ENCODE measurements at regions not wholly inside any gene's neighbourhood (a gene's known extent, or its start where the extent isn't known, plus 50 kb on each side); places are given as distances from the start of the nearest gene placed in this dataset.

GRCh38 chr14:54086767-54087166 is 130.1 kb upstream of the BMP4 start:
- DNase-seq (no peak), ATAC-seq (no peak)
- POLR2A ChIA-PET, result no interaction called here
- Histone ChIP-seq H3K27me3 (ENCODE audit: control insufficient read depth in 2 of 2, insufficient read depth in 2 of 2, low read length in 2 of 2) (no peaks in the 10 kb centered on the region), H3K4me3 (ENCODE audit: low read length) (no peak overlapping the region), H3K36me3 (ENCODE audit: control insufficient read depth in 2 of 3, insufficient read depth in 3 of 3, low read length in 3 of 3) (no peaks in the 10 kb centered on the region), H3K9me3 (ENCODE audit: control insufficient read depth in 2 of 3, low read length in 3 of 3) (no peaks in the 10 kb centered on the region), H3K4me1 (ENCODE audit: control insufficient read depth in 2 of 2, insufficient read depth in 2 of 2, low read length in 2 of 2) (no peaks in the 10 kb centered on the region), H3K27ac (ENCODE audit: low read depth, low read length) (no peak overlapping the region)
- intact Hi-C loops (cut with micrococcal nuclease), result no loop called here
- Mint-ChIP-seq H3K9me3 (peaks cover 0 to 9% (median 0%) of the 10 kb centered on the region in 11 donors), H3K4me1 (no peaks in the 10 kb centered on the region), H3K27me3 (peaks cover 0 to 13% (median 4%) of the 10 kb centered on the region in 5 donors), H3K4me3 (no peak overlapping the region), H3K27ac (no peak overlapping the region), H3K36me3 (no peaks in the 10 kb centered on the region)
- CTCF ChIA-PET, result no interaction called here

GRCh38 chr14:54087376-54087775 is 130.8 kb upstream of the BMP4 start:
- Mint-ChIP-seq H3K27me3 (peaks cover 0 to 13% (median 4%) of the 10 kb centered on the region in 5 donors), H3K9me3 (peaks cover 0 to 9% (median 0%) of the 10 kb centered on the region in 11 donors)

GRCh38 chr14:54088271-54088670 is 131.6 kb upstream of the BMP4 start:
- Mint-ChIP-seq H3K36me3 (no peaks in the 10 kb centered on the region), H3K27ac (no peak overlapping the region), H3K9me3 (peaks cover 0 to 17% (median 1%) of the 10 kb centered on the region in 11 donors), H3K27me3 (peaks cover 0 to 13% (median 8%) of the 10 kb centered on the region in 5 donors), H3K4me3 (no peak overlapping the region), H3K4me1 (no peaks in the 10 kb centered on the region)
- DNase-seq (no peak), ATAC-seq (no peak)
- Histone ChIP-seq H3K27ac (ENCODE audit: low read depth, low read length) (no peak overlapping the region), H3K9me3 (ENCODE audit: control insufficient read depth in 2 of 3, low read length in 3 of 3) (no peaks in the 10 kb centered on the region), H3K4me3 (ENCODE audit: low read length) (no peak overlapping the region), H3K27me3 (ENCODE audit: control insufficient read depth in 2 of 2, insufficient read depth in 2 of 2, low read length in 2 of 2) (no peaks in the 10 kb centered on the region), H3K36me3 (ENCODE audit: control insufficient read depth in 2 of 3, insufficient read depth in 3 of 3, low read length in 3 of 3) (no peaks in the 10 kb centered on the region), H3K4me1 (ENCODE audit: control insufficient read depth in 2 of 2, insufficient read depth in 2 of 2, low read length in 2 of 2) (no peaks in the 10 kb centered on the region)
- CTCF ChIA-PET, result interaction anchor here (0.7 kb wide), 1 partner anchor 22 kb away, joined by 4 read pairs; no protein-coding TSS in a partner anchor
- intact Hi-C loops (cut with micrococcal nuclease), result no loop called here
- POLR2A ChIA-PET, result no interaction called here

More at GRCh38 chr14:54087376-54087775, 130.8 kb upstream of the BMP4 start:
- no peak overlapping the region for H3K27ac Mint-ChIP-seq
- Histone ChIP-seq H3K27me3 (ENCODE audit: control insufficient read depth in 2 of 2, insufficient read depth in 2 of 2, low read length in 2 of 2) (no peaks in the 10 kb centered on the region), H3K4me1 (ENCODE audit: control insufficient read depth in 2 of 2, insufficient read depth in 2 of 2, low read length in 2 of 2) (no peaks in the 10 kb centered on the region), H3K27ac (ENCODE audit: low read depth, low read length) (no peak overlapping the region), H3K4me3 (ENCODE audit: low read length) (no peak overlapping the region), H3K9me3 (ENCODE audit: control insufficient read depth in 2 of 3, low read length in 3 of 3) (no peaks in the 10 kb centered on the region), H3K36me3 (ENCODE audit: control insufficient read depth in 2 of 3, insufficient read depth in 3 of 3, low read length in 3 of 3) (no peaks in the 10 kb centered on the region)
- no peaks in the 10 kb centered on the region for H3K36me3 Mint-ChIP-seq
- DNase-seq, result no peak
- no peak for ATAC-seq
- no peaks in the 10 kb centered on the region for H3K4me1 Mint-ChIP-seq
- ChIA-PET CTCF (no interaction called here), POLR2A (no interaction called here)
- H3K4me3 Mint-ChIP-seq, result no peak overlapping the region
- intact Hi-C loops (cut with micrococcal nuclease), result no loop called here

GRCh38 chr14:54090274-54090673 is 133.6 kb upstream of the BMP4 start:
- Histone ChIP-seq H3K27ac (ENCODE audit: low read depth, low read length) (no peak overlapping the region), H3K4me1 (ENCODE audit: control insufficient read depth in 2 of 2, insufficient read depth in 2 of 2, low read length in 2 of 2) (no peaks in the 10 kb centered on the region), H3K36me3 (ENCODE audit: control insufficient read depth in 2 of 3, insufficient read depth in 3 of 3, low read length in 3 of 3) (no peaks in the 10 kb centered on the region), H3K9me3 (ENCODE audit: control insufficient read depth in 2 of 3, low read length in 3 of 3) (no peaks in the 10 kb centered on the region), H3K27me3 (ENCODE audit: control insufficient read depth in 2 of 2, insufficient read depth in 2 of 2, low read length in 2 of 2) (no peaks in the 10 kb centered on the region), H3K4me3 (ENCODE audit: low read length) (no peak overlapping the region)
- DNase-seq (no peak), ATAC-seq (no peak)
- Mint-ChIP-seq H3K36me3 (peaks cover 0 to 4% (median 0%) of the 10 kb centered on the region in 5 donors), H3K4me3 (no peak overlapping the region), H3K9me3 (peaks cover 2 to 37% (median 12%) of the 10 kb centered on the region in 11 donors), H3K4me1 (no peaks in the 10 kb centered on the region), H3K27me3 (peaks cover 0 to 13% (median 8%) of the 10 kb centered on the region in 5 donors), H3K27ac (no peak overlapping the region)
- CTCF ChIA-PET, result no interaction called here
- intact Hi-C loops (cut with micrococcal nuclease), result no loop called here
- POLR2A ChIA-PET, result no interaction called here

- Histone ChIP-seq H3K9me3 (ENCODE audit: control insufficient read depth in 2 of 3, low read length in 3 of 3) (no peaks in the 10 kb centered on the region), H3K4me3 (ENCODE audit: low read length) (no peak overlapping the region), H3K36me3 (ENCODE audit: control insufficient read depth in 2 of 3, insufficient read depth in 3 of 3, low read length in 3 of 3) (no peaks in the 10 kb centered on the region), H3K27me3 (ENCODE audit: control insufficient read depth in 2 of 2, insufficient read depth in 2 of 2, low read length in 2 of 2) (no peaks in the 10 kb centered on the region), H3K4me1 (ENCODE audit: control insufficient read depth in 2 of 2, insufficient read depth in 2 of 2, low read length in 2 of 2) (no peaks in the 10 kb centered on the region), H3K27ac (ENCODE audit: low read depth, low read length) (no peak overlapping the region)
- Mint-ChIP-seq H3K27me3 (peaks cover 0 to 12% (median 5%) of the 10 kb centered on the region in 5 donors), H3K9me3 (peaks cover 0 to 39% (median 13%) of the 10 kb centered on the region in 11 donors), H3K36me3 (peaks cover 0 to 4% (median 0%) of the 10 kb centered on the region in 5 donors), H3K4me3 (no peak overlapping the region), H3K4me1 (no peaks in the 10 kb centered on the region), H3K27ac (no peak overlapping the region)
- DNase-seq (no peak), ATAC-seq (no peak)
- intact Hi-C loops (cut with micrococcal nuclease), result no loop called here
- ChIA-PET POLR2A (no interaction called here), CTCF (no interaction called here)
Observed at GRCh38 chr14:54094765-54095164, 138.1 kb upstream of the BMP4 start.

- Mint-ChIP-seq H3K4me1 (no peaks in the 10 kb centered on the region), H3K27ac (no peak overlapping the region), H3K4me3 (no peak overlapping the region), H3K36me3 (peaks cover 0 to under 1% (median 0%) of the 10 kb centered on the region in 5 donors), H3K9me3 (peaks cover 0 to 22% (median 13%) of the 10 kb centered on the region in 11 donors), H3K27me3 (peaks cover 0 to 4% (median 0%) of the 10 kb centered on the region in 5 donors)
- POLR2A ChIA-PET, result no interaction called here
- no peaks in the 10 kb centered on the region for H3K27me3 ChIP-seq (ENCODE audit: control insufficient read depth in 2 of 2, insufficient read depth in 2 of 2, low read length in 2 of 2)
- no peak for DNase-seq
- intact Hi-C loops (cut with micrococcal nuclease), result no loop called here
- no peaks in the 10 kb centered on the region for H3K4me1 ChIP-seq (ENCODE audit: control insufficient read depth in 2 of 2, insufficient read depth in 2 of 2, low read length in 2 of 2)
- no peaks in the 10 kb centered on the region for H3K9me3 ChIP-seq (ENCODE audit: control insufficient read depth in 2 of 3, low read length in 3 of 3)
- H3K27ac ChIP-seq (ENCODE audit: low read depth, low read length), result no peak overlapping the region
- H3K4me3 ChIP-seq (ENCODE audit: low read length), result no peak overlapping the region
- no peak for ATAC-seq
- CTCF ChIA-PET, result no interaction called here
- H3K36me3 ChIP-seq (ENCODE audit: control insufficient read depth in 2 of 3, insufficient read depth in 3 of 3, low read length in 3 of 3), result no peaks in the 10 kb centered on the region
Observed at GRCh38 chr14:54098536-54098935, 141.9 kb upstream of the BMP4 start.

- no peaks in the 10 kb centered on the region for H3K4me1 ChIP-seq (ENCODE audit: control insufficient read depth in 2 of 2, insufficient read depth in 2 of 2, low read length in 2 of 2)
- H3K27me3 ChIP-seq (ENCODE audit: control insufficient read depth in 2 of 2, insufficient read depth in 2 of 2, low read length in 2 of 2), result no peaks in the 10 kb centered on the region
- H3K9me3 Mint-ChIP-seq, result peaks cover 0 to 3% (median 0%) of the 10 kb centered on the region in 11 donors
- H3K27me3 Mint-ChIP-seq, result peaks cover 0 to 6% (median 3%) of the 10 kb centered on the region in 5 donors
- H3K36me3 ChIP-seq (ENCODE audit: control insufficient read depth in 2 of 3, insufficient read depth in 3 of 3, low read length in 3 of 3), result no peaks in the 10 kb centered on the region
- no peak overlapping the region for H3K4me3 ChIP-seq (ENCODE audit: low read length)
- H3K4me1 Mint-ChIP-seq, result no peaks in the 10 kb centered on the region
- no peak overlapping the region for H3K4me3 Mint-ChIP-seq
- H3K9me3 ChIP-seq (ENCODE audit: control insufficient read depth in 2 of 3, low read length in 3 of 3), result no peaks in the 10 kb centered on the region
- no peaks in the 10 kb centered on the region for H3K36me3 Mint-ChIP-seq
- no peak overlapping the region for H3K27ac ChIP-seq (ENCODE audit: low read depth, low read length)
- ChIA-PET POLR2A (no interaction called here), CTCF (no interaction called here)
- no peak for ATAC-seq
- intact Hi-C loops (cut with micrococcal nuclease), result no loop called here
- no peak overlapping the region for H3K27ac Mint-ChIP-seq
- DNase-seq, result no peak
Observed at GRCh38 chr14:54102051-54102456, 145.4 kb upstream of the BMP4 start.

All from naive thymus-derived CD4-positive, alpha-beta T cell (primary cell).